HG02970 (cell line): ENCODE measurements at regions not wholly inside any gene's neighbourhood (a gene's known extent, or its start where the extent isn't known, plus 50 kb on each side); places are given as distances from the start of the nearest gene placed in this dataset.

Experiments used
- ATAC-seq: cut with Tn5 transposase; IDR thresholded peaks from one replicate; pipeline ENCODE4 v1.9.1; 2021; ENCODE audit warnings: mild to moderate bottlenecking, moderate library complexity, moderate number of reproducible peaks; ENCODE audit not compliant: unreplicated experiment, low FRiP score

DNA sequence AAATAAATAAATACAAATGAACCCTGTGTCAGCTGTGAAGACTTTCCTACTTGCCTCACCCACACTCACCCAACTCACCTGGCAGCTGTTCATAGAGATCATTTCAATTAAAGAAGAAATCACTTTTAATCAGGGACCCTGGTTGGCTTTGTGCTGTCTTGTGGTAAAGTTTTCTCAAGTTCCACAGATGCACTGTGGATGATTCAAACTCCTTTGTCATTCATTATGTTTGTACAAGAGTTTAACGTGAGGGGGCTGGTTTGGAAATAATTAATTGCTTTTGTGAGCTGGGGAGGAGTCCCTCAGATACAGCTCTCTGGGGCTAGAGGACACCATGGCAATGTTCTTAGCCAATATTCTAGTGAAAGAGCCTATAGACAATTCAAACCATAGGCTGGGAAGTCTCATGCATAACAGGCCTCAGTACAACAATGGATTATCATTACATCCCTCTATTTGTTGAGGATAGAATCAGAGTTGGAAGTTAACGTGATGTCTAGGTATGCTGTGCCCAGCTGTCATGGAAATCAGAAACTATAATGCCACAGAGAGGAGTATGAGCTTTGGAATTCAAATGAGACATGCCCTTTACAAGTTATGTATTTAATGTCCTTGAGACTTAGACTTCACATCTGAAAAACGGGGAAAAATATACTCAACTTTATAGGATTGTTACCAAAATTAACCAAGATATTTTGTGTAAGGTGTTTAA is 698.5 kb downstream of the KCNA4 start:
- no peak for ATAC-seq

DNA sequence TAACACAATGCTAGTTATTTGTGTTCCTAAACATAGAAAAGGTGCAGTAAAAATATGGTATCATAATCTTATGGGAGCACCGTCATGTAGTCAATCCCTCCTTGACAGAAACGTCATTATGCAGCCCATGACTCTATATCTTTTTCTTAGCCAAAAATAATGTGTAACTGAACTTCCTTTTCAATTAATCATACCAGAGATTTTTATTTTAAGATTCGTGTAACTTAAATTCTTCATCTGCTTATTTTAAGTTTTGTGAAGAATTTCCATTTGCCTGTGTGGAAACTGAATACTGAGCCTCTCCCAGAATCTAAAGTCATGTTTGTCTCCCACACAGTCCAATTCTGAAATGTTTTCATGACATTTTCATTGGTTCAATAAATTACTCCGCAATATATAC is 699.1 kb downstream of the KCNA4 start:
- no peak for ATAC-seq

DNA sequence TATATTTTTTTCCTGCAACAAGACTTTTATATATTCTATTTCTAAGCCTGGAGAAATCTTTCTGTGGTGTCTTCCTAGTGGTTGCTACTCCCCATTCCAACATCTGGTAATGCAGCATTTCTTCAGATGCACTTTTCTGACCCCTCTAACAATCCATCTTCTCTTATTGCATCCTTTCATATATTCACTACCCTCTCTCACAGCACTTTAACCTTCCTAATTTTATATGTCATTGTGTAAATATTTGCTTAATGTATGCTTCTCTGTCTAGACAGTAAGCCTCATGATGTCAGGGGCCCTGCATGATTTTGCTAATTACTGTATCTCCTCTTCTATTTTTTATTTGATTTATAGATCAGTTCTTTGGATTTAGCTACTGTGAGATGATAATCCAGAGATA is 701.6 kb downstream of the KCNA4 start:
- no peak for ATAC-seq

DNA sequence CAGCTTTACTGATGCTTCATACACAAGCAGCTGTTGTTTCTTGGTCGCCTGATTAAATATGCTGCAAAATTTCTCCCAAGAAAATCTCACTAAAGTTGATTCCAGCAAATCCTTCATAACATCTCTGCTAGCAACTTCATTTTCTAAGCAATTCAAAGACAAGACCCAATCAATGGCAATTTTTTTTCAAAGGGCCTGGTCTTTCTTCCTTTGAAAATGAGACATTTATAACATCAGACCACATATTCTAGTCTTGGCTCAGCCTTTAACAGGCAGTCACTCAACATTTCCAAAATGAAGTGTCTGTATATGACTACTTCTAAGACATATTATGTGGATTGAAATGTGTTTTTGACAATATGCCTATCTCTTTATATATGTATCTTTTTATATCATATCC is 702.6 kb downstream of the KCNA4 start:
- ATAC-seq = no peak

DNA sequence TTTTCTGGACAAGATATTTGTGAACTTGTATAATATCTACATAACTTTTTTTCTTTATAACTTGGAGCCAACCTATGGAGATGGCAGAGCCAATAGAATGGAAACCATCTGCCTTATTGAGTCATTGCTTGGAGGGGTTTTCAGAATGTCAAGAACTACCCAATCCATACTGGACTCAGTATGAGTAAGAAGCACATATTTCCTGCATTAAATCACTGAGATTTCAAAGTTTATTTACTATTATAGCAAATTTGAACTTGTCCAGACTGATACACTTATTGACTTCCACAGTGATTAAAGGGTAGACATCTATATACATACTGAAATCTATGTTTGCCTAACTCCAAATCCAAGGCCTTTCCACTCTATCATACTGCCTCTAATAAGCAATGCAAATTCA is 704.0 kb downstream of the KCNA4 start:
- ATAC-seq = no peak

DNA sequence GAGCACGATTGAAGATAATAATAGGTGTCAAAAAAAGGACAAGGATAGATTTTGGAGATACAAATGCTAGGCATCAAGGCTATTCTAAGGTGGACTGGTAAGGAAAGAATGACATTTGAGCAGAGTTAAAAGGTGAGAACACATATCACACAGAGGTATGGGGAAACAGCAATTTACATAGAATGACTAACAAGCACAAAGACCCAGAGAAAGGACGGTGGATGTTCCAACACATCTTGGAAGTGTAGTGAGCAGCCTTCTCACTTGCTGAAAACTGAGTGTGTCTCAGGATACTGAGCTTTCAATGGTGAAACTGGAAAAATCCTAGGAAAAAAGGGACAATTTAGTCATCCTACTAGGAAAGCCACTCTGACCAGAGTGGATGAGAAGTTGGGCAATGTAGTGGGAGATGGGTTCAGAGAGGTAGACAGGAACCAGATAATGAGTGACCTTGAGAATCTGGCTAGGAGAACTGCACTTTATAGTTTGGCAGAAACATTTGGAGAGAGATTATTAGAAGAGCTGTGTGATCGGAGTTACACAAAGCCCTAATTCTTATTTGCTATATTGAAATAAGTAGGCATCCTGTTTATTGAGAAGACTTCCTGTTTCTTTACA is 706.0 kb downstream of the KCNA4 start:
- no peak for ATAC-seq

DNA sequence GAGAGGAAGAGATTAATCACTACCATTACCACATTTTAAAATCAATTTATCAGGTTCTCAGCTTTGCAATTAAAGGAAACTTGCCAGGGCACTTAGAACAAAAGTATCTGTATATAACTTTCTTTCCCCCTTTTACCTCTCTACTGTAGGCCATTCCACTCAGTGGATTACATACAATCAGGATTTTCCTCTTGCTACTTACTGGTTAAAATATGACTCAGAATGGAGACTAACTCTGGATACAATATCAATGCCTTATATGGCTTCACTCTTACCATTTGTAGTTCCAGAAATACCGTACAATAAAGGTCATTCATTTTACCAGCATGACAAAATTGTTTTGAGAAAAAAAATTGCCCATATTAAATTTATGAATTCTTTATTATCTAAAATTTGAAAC is 706.8 kb downstream of the KCNA4 start:
- ATAC-seq = no peak

DNA sequence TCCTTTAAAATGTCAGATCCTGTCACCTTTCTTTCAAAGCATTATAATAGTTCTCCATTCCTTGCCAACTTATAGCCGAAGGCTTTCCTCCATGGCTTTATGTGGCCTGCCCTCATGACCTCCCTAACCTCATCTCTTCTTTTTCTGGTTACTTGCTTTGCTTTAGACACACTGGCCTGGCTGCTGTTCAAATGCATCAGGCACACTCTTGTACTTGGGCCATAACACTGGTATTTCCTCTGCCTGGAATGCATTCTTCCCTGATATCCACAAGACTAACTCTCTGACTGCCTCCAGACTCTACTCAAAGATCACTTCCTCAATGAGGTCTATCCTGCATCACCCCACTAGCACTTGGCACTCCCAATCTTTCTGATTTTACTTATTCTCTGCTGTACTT is 710.3 kb downstream of the KCNA4 start:
- no peak for ATAC-seq

DNA sequence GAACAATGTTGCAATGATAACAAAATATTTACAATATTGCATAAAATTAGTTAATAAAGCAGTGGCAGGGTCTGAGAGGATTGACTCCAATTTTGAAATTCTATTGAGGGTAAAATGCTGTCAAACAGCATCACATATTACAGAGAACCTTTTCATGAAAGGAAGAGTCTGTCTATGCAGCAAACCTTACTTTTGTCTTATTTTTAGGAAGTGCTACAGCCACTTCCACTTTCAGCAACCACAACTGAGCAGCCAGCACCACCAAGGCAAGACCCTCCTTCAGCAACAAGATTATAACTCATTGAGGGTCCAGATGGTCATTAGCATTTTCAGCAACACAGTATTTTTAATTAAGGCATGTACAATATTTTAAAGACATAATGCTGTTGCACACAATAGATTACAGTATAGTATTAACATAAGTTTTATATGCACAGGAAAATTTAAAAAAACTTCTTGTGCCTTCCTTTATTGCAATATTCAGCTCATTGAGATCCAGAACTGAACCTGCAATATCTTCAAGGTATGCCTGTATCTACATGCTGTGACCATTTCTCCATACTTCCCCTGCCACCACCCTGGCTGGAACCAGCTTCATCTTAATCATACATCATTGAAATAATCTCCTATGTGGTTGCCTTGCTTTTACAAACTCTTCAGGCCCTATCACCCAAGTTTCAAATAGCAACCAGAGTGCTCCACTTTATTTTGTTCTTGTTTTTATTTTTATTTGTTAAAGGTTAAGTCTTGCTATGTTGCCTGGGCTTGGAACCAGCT is 711.2 kb downstream of the KCNA4 start:
- no peak for ATAC-seq

DNA sequence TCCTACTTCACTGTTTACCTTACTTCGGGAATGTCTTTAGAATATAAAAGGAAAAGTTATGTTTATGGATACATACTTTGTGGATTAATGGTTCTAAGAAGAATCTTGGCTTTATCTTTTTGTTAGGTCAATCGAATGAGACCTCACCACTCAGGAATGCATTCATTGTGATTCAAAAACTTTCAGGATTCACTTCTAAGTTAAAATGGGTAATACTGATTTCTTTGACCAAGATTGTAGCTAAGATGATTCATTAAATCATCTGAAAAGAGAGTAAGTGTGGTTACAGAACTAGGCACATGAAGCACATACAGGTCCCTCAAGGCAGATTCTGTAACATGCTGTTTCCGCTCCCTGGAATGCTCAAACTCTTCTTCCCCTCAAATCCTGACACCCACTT is 716.4 kb downstream of the KCNA4 start:
- no peak for ATAC-seq

DNA sequence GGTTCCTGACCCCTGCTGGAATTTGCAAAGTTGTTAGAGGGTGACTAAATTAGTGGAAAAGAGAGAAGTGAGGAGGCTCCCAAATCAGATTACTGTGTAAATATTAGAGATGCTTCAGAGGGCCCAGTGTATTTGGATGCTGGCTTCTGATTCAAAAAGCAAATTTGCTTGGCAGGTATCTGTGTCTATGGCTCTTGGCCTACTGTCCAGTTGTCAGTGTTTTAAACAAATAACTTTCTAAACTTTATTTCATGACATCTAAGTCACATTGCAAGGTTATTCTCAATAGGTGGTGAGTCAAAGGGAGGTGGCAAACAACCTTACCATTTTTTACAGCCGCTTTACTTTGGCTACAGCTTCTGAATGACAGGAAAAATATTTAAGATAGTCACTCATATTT is 720.1 kb downstream of the KCNA4 start:
- no peak for ATAC-seq

DNA sequence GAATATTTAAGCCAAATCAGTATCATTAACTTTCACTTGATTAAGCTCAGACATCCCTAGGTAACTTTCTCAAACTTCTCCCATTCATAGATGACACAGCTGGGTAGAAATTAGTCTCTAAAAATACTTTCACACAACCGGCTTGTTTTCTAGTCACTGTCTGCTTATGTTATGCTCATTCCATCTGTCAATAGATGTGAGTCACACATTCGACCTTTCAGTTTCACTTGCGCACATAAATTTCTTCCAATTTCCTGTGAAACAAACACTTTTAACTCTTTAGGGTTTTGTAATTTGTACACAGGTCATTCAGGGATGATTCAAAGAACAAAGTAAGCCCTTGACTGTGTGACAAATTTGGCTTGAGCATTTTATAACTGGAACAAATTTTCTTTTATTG is 723.0 kb downstream of the KCNA4 start:
- peak; percentile 99 for ATAC-seq

DNA sequence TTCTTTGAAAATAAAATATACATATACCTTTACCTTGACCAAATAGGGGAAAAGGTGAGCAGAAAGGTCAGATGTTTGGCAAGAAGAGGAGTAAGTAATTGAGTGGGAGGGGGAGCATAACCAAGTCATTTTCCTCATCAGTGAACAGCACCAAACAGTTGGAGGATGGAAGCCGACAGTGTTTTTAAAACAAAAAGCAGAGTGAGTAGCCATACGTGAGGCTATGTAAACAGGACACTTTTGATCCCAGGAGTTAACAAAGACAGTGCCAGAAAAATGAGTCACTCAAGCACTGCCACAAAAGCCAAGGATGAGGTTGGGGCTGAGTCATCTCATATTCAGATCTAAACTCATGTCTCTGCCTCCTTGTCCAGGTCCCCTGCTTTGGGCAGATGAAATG is 734.7 kb downstream of the KCNA4 start:
- ATAC-seq = no peak

DNA sequence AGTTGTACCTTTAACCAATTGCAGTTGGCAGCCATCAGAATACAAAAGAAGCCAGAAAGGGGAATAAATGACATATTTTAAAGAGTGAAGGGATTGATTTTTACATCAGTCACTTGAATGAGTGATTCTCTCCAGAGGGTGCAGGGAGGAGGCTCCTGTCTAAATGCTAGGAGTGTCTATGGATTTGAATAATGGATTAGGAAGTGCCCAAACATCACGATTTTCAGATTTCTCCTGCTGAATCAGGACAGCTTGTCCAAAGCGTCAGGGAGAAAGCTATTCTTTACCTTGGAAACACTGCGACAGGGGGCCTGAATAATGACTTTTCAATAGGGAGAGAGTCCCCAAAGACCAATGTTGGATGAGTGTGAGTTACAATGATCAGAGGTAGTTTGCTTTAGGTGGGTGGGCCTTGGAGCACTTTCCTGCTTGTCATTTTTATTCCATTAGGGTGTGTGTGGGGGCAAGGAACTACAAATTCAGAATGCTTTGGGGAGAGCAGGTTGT is 735.5 kb downstream of the KCNA4 start:
- ATAC-seq = no peak

DNA sequence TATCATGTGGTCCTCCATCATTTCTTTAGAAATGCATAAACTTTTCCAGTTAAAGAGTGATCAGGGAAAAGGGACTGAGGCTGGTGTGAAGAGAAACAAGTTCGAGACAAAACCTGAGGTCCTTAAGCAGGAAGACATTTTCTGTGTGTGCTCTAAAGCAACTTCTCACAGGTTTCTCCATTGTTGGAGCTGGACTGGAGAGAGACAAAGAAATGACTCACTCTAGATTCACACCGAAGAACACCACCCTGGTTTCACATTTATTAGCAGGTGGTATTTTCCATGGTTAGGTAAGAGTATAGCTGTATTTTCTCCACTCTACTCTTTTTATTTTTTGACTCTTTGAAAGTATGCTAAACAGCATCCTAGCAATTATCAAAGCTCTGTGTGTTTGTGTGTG is 736.4 kb downstream of the KCNA4 start:
- ATAC-seq = no peak

DNA sequence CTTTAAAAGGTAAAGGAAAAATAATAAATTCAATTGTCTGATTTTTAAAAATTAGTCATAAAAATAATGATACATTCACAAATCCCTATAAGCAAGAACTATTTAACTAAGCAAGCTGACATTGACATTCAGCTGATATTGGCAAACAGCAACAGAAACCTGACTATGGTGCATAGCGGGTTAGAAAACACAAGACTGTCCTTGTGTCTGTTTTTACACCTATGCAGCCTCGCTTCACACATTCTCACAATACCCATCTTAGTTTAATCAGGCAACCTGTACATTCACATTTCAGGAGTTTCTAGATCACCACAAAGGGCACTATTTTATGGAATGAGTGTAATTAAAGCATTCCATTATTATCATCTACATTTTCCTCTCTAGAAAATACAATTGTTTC is 737.1 kb downstream of the KCNA4 start:
- ATAC-seq = no peak

DNA sequence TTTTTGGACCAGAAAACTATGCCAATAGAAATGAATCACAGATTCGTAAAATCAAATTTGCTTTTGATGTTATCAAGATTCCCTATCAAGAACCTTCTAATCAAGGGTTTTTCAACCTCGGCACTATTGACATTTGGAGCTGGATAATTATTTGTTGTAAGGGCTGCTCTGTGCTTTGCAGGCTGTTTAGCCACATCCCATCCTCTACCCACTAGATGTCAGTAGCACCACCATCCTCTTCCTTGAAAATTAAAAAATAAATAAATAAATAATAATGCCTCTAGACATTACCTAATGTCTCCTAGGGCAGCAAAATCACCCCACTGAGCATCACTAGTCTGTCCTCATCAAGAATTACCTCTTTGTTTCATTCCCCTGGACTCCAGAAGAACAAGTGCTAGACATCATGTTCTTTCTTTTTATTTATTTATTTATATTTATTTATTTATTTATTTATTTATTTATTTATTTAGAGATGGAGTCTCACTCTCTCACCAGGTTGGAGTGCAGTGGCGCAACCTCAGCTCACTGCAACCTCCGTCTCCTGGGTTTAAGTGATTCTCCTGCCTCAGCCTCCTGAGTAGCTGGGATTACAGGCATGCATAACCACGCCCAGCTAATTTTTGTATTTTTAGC is 744.7 kb downstream of the KCNA4 start:
- no peak for ATAC-seq

DNA sequence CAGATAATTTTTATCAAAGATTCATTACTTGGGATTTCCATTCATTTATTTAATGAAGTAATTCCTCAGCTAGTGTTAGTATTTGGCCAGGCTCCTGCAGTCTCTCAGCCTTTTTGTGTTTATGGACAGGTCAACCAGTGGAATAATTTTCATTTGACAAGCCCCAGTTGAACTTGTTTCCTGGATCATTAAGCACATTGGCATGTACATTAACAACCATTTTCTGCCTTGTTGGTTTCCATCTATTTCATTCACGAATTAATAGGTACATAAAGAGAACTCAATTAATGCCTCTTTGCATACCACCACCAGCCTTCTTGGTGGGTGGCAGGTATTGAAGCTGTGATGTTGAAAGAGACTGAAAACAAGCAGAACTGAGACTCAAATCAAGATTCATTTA is 745.2 kb downstream of the KCNA4 start:
- no peak for ATAC-seq

DNA sequence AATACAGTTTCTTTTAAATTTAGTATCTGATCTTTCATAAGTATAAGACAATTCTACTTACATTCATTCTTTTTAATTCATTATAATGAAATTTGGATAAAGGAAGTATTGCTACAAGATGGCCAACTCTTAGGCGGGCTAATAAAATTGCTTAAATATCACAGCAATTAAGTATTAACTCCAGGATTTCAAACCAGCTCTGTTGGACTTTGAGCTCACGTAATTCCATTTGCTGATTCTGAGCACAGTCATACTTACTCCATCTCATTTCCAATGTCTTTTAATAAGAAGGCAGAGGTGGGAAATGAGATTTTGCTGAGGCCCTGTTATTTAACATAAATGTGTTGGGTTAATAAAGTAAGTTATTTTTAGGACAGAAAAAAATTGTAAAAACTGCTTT is 748.1 kb downstream of the KCNA4 start:
- ATAC-seq = no peak

DNA sequence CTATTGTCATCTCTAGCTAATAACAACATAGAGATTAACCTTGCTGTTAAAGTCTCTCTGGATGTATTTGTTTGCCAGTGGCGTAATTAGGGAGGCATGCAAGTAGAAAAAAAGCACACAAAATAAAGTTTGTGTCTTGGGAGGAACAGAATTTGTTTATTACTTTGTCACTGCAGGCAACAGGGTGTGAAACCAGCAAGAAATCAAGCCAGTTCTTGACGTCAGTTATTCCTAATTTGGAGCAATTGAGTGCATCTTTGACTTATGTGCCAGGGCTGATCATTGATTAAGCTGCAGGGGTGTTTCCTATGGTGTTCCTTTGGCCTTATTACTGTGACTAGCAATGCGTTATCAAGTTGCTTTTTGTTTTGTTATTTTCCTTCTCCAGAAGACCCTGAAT is 751.0 kb downstream of the KCNA4 start:
- ATAC-seq = no peak

DNA sequence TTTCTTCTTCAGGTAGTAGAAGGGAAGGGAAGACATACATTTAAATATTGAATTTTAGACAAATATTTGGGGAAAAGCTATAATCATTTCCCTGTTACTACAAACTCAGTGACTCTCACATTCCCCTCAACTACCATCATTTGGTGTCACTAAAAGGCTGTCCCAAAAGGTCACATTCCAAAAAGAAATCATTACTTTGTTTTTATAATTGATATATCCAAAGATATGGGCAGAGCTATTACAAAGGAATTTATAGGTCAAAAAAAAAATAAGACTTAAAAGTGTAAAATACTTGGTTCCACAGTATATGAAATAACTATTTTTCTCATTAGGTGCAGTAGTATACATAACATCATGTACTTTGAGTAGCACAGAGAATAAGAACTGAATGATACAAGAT is 751.4 kb downstream of the KCNA4 start:
- no peak for ATAC-seq
